HEK293 (cell line): ENCODE measurements at regions not wholly inside any gene's neighbourhood (a gene's known extent, or its start where the extent isn't known, plus 50 kb on each side); places are given as distances from the start of the nearest gene placed in this dataset.

Source experiments
- CTCF ChIA-PET: fragments of 350-600 bp; formaldehyde crosslinking; extraction: SDS; loops from one replicate; lab custom pipeline; 2021; ENCODE audit warnings: antibody characterized with exemption; lab: Yijun Ruan, JAX
- POLR2A ChIA-PET: fragments of 300-600 bp; formaldehyde crosslinking; extraction: SDS; loops from one replicate; lab custom pipeline; 2020; ENCODE audit warnings: antibody characterized with exemption, inconsistent platforms; lab: Yijun Ruan, JAX
- H3K27ac ChIP-seq: fragments of 200-500 bp; sonication (Bioruptor generic); 2 replicates; pipeline ENCODE4 v1.5.1; 2014; ENCODE audit warnings: low read depth, low read length, control low read depth, inconsistent platforms; ENCODE audit errors: extremely low read depth
- H3K36me3 ChIP-seq, 2 experiments: fragments of 200-500 bp in 1 of 2; sonication (Bioruptor generic) in 1 of 2; 1 replicate in 1 of 2; 2 replicates in 1 of 2; pipeline ENCODE4 v1.5.1; 2014 to 2017; ENCODE audit warnings: inconsistent platforms in 2 of 2, low read length in 2 of 2; ENCODE audit not compliant: control insufficient read depth in 2 of 2, insufficient read depth in 1 of 2
- H3K4me1 ChIP-seq: fragments of 200-500 bp; sonication (Bioruptor generic); 2 replicates; pipeline ENCODE4 v1.5.1; 2014; ENCODE audit warnings: mild to moderate bottlenecking, low read length, inconsistent platforms; ENCODE audit not compliant: control insufficient read depth, insufficient read depth
- H3K4me3 ChIP-seq: 2 replicates; pipeline ENCODE4 v1.5.1; 2011; ENCODE audit warnings: low read depth, mild to moderate bottlenecking, control low read depth, low read length, moderate library complexity
- H3K9me3 ChIP-seq: fragments of 200-500 bp; sonication (Bioruptor generic); 2 replicates; pipeline ENCODE4 v1.5.1; 2014; ENCODE audit warnings: low read depth, low read length, inconsistent platforms; ENCODE audit not compliant: control insufficient read depth, insufficient read depth
- MYNN ChIP-seq: fragments of 450-650 bp; formaldehyde crosslinking; IDR thresholded peaks from 2 replicates; pipeline ENCODE4 v1.5.1; 2016; ENCODE audit warnings: missing biosample characterization, missing genetic modification characterization, borderline replicate concordance
- OVOL3 ChIP-seq: fragments of 450-650 bp; formaldehyde crosslinking; IDR thresholded peaks from 2 replicates; pipeline ENCODE4 v1.5.1; 2016; ENCODE audit warnings: missing biosample characterization, missing genetic modification characterization
- PATZ1 ChIP-seq: fragments of 450-650 bp; formaldehyde crosslinking; IDR thresholded peaks from 2 replicates; pipeline ENCODE4 v1.5.1; 2016; ENCODE audit warnings: missing biosample characterization, missing genetic modification characterization
- PRDM2 ChIP-seq: fragments of 450-650 bp; formaldehyde crosslinking; IDR thresholded peaks from 2 replicates; pipeline ENCODE4 v1.5.1; 2016; ENCODE audit warnings: missing biosample characterization, missing genetic modification characterization, borderline replicate concordance
- ZBTB21 ChIP-seq: fragments of 450-650 bp; formaldehyde crosslinking; IDR thresholded peaks from 2 replicates; pipeline ENCODE4 v1.5.1; 2017; ENCODE audit warnings: missing biosample characterization, missing genetic modification characterization
- ZBTB48 ChIP-seq: fragments of 450-650 bp; formaldehyde crosslinking; IDR thresholded peaks from 2 replicates; pipeline ENCODE4 v1.5.1; 2016; ENCODE audit warnings: missing biosample characterization, missing genetic modification characterization
- ZNF138 ChIP-seq: fragments of 450-650 bp; formaldehyde crosslinking; IDR thresholded peaks from 2 replicates; pipeline ENCODE4 v1.5.1; 2016; ENCODE audit warnings: missing biosample characterization, missing genetic modification characterization, borderline replicate concordance
- ZNF16 ChIP-seq: fragments of 450-650 bp; formaldehyde crosslinking; IDR thresholded peaks from 2 replicates; pipeline ENCODE4 v1.5.1; 2016; ENCODE audit warnings: low read depth, missing biosample characterization, missing genetic modification characterization
- ZNF2 ChIP-seq: fragments of 450-650 bp; formaldehyde crosslinking; IDR thresholded peaks from 2 replicates; pipeline ENCODE4 v1.5.1; 2016; ENCODE audit warnings: missing biosample characterization, missing genetic modification characterization
- ZNF211 ChIP-seq: fragments of 450-650 bp; formaldehyde crosslinking; IDR thresholded peaks from 2 replicates; pipeline ENCODE4 v1.5.1; 2016; ENCODE audit warnings: low read depth, missing biosample characterization, missing genetic modification characterization
- ZNF223 ChIP-seq: fragments of 450-650 bp; formaldehyde crosslinking; IDR thresholded peaks from 2 replicates; pipeline ENCODE4 v1.5.1; 2016; ENCODE audit warnings: missing biosample characterization, missing genetic modification characterization
- ZNF248 ChIP-seq: fragments of 450-650 bp; formaldehyde crosslinking; IDR thresholded peaks from 2 replicates; pipeline ENCODE4 v1.5.1; 2017; ENCODE audit warnings: missing biosample characterization, missing genetic modification characterization
- ZNF266 ChIP-seq: fragments of 450-650 bp; formaldehyde crosslinking; IDR thresholded peaks from 2 replicates; pipeline ENCODE4 v1.5.1; 2016; ENCODE audit warnings: missing biosample characterization, missing genetic modification characterization, low read depth
- ZNF302 ChIP-seq: fragments of 450-650 bp; formaldehyde crosslinking; IDR thresholded peaks from 2 replicates; pipeline ENCODE4 v1.5.1; 2016; ENCODE audit warnings: missing biosample characterization, missing genetic modification characterization, low read depth
- ZNF311 ChIP-seq: fragments of 450-650 bp; formaldehyde crosslinking; IDR thresholded peaks from 2 replicates; pipeline ENCODE4 v1.5.1; 2017; ENCODE audit warnings: missing biosample characterization, missing genetic modification characterization, borderline replicate concordance
- ZNF354C ChIP-seq: fragments of 450-650 bp; formaldehyde crosslinking; IDR thresholded peaks from 2 replicates; pipeline ENCODE4 v1.5.1; 2016; ENCODE audit warnings: missing biosample characterization, missing genetic modification characterization, low read depth, borderline replicate concordance
- ZNF404 ChIP-seq: fragments of 450-650 bp; formaldehyde crosslinking; IDR thresholded peaks from 2 replicates; pipeline ENCODE4 v1.5.1; 2017; ENCODE audit warnings: missing biosample characterization, missing genetic modification characterization
- ZNF416 ChIP-seq: fragments of 450-650 bp; formaldehyde crosslinking; IDR thresholded peaks from 2 replicates; pipeline ENCODE4 v1.5.1; 2016; ENCODE audit warnings: missing biosample characterization, missing genetic modification characterization
- ZNF426 ChIP-seq: fragments of 450-650 bp; formaldehyde crosslinking; IDR thresholded peaks from 2 replicates; pipeline ENCODE4 v1.5.1; 2017; ENCODE audit warnings: missing biosample characterization, missing genetic modification characterization, mild to moderate bottlenecking, inconsistent platforms, moderate library complexity
- ZNF48 ChIP-seq: fragments of 450-650 bp; formaldehyde crosslinking; IDR thresholded peaks from 2 replicates; pipeline ENCODE4 v1.5.1; 2016; ENCODE audit warnings: missing biosample characterization, missing genetic modification characterization
- ZNF501 ChIP-seq: fragments of 450-650 bp; formaldehyde crosslinking; IDR thresholded peaks from 2 replicates; pipeline ENCODE4 v1.5.1; 2016; ENCODE audit warnings: missing biosample characterization, missing genetic modification characterization
- ZNF580 ChIP-seq: fragments of 450-650 bp; formaldehyde crosslinking; IDR thresholded peaks from 2 replicates; pipeline ENCODE4 v1.5.1; 2016; ENCODE audit warnings: missing biosample characterization, missing genetic modification characterization
- ZNF585B ChIP-seq: fragments of 450-650 bp; formaldehyde crosslinking; IDR thresholded peaks from 2 replicates; pipeline ENCODE4 v1.5.1; 2016; ENCODE audit warnings: missing biosample characterization, missing genetic modification characterization
- ZNF639 ChIP-seq: fragments of 450-650 bp; formaldehyde crosslinking; IDR thresholded peaks from 2 replicates; pipeline ENCODE4 v1.5.1; 2016; ENCODE audit warnings: missing biosample characterization, missing genetic modification characterization
- ZNF660 ChIP-seq: fragments of 450-650 bp; IDR thresholded peaks from 2 replicates; pipeline ENCODE4 v1.5.1; 2018; ENCODE audit warnings: missing biosample characterization, mild to moderate bottlenecking, missing genetic modification characterization
- ZXDB ChIP-seq: fragments of 450-650 bp; formaldehyde crosslinking; IDR thresholded peaks from 2 replicates; pipeline ENCODE4 v1.5.1; 2016; ENCODE audit warnings: missing biosample characterization, missing genetic modification characterization

GRCh38 chr6:9089724-9090123 is 654.4 kb upstream of the SLC35B3 start (continued):
- TF ChIP-seq PRDM2: no peak
- TF ChIP-seq ZNF48 (tag by site-specific recombination): no peak
- no peak for TF ChIP-seq ZNF426 (tag by site-specific recombination)
- no peak for TF ChIP-seq ZBTB48 (tag by site-specific recombination)
- TF ChIP-seq ZXDB: no peak
- TF ChIP-seq ZNF580: no peak

GRCh38 chr6:9087470-9087869 is 652.1 kb upstream of the SLC35B3 start:
- H3K36me3 ChIP-seq: no peaks in the 10 kb centered on the region
- no peak for TF ChIP-seq ZNF354C
- no peak for TF ChIP-seq ZNF660 (tag by site-specific recombination)
- TF ChIP-seq ZNF2 (tag by site-specific recombination): no peak
- TF ChIP-seq ZNF416: no peak
- TF ChIP-seq ZNF211 (tag by site-specific recombination): no peak
- TF ChIP-seq ZNF639: no peak
- no peak for TF ChIP-seq ZNF266 (tag by site-specific recombination)
- TF ChIP-seq ZNF16: no peak
- no peak for TF ChIP-seq ZNF248 (tag by site-specific recombination)
- no peak for TF ChIP-seq ZNF302 (tag by site-specific recombination)
- no peak for TF ChIP-seq OVOL3
- TF ChIP-seq ZNF501 (tag by site-specific recombination): no peak
- TF ChIP-seq ZNF311: no peak
- TF ChIP-seq PATZ1 (tag by site-specific recombination): no peak
- TF ChIP-seq ZNF404 (tag by site-specific recombination): no peak
- no peak for TF ChIP-seq ZNF223 (tag by site-specific recombination)
- no peak for TF ChIP-seq ZBTB21
- no peak for TF ChIP-seq ZNF138 (tag by site-specific recombination)
- no peak for TF ChIP-seq ZNF585B (tag by site-specific recombination)
- no peak for TF ChIP-seq MYNN (tag by site-specific recombination)
- TF ChIP-seq, all 188 proteins: peak for 0
- CTCF ChIA-PET: interaction anchor here (1.0 kb wide), 1 partner anchor 1340 kb away, joined by 4 read pairs; no protein-coding TSS in a partner anchor
- Histone ChIP-seq H3K4me1 (no peaks in the 10 kb centered on the region), H3K4me3 (no peak overlapping the region), H3K27ac (no peak overlapping the region), H3K9me3 (no peaks in the 10 kb centered on the region)
- POLR2A ChIA-PET: no interaction called here
